ENCODE measurements at regions not wholly inside any gene's neighbourhood (a gene's known extent, or its start where the extent isn't known, plus 50 kb on each side); places are given as distances from the start of the nearest gene placed in this dataset.

DNA sequence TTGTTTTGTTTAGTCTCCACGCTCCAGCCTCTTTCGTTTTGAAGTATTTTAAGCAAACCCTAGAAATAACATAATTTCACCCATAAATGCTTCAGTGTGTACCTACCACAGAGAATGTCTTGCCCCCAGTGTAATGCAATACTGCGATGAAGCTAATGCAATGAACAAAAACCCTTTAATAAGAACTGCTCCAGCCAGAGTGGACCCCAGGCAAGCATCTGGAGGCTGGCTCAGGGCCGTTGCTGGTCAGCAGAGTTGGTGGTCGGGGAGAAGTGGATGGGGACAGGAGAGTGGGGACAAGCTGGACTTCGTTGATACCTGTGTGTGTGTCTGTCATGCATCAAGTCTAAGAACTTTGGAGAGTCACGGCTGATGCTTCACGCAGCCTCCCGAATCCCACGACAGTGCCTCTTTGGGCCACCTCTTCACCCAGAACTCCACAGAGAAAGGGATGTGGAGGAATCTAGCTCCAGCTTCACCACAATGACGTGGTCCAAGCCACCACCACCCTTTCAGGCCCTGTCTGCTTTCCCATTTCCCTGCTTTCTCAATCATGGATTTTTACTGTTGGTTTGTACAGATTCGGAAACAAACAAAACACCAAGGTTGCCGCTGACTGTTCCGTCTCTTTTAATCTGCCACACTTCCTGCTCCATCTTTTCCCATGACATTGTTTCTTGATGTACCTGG, 108.6 kb upstream of the ERRFI1 start:
- TF ChIP-seq, protein P1, sequence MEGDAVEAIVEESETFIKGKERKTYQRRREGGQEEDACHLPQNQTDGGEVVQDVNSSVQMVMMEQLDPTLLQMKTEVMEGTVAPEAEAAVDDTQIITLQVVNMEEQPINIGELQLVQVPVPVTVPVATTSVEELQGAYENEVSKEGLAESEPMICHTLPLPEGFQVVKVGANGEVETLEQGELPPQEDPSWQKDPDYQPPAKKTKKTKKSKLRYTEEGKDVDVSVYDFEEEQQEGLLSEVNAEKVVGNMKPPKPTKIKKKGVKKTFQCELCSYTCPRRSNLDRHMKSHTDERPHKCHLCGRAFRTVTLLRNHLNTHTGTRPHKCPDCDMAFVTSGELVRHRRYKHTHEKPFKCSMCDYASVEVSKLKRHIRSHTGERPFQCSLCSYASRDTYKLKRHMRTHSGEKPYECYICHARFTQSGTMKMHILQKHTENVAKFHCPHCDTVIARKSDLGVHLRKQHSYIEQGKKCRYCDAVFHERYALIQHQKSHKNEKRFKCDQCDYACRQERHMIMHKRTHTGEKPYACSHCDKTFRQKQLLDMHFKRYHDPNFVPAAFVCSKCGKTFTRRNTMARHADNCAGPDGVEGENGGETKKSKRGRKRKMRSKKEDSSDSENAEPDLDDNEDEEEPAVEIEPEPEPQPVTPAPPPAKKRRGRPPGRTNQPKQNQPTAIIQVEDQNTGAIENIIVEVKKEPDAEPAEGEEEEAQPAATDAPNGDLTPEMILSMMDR (IDR thresholded peaks at IDR 0.05) = no peak
- TF ChIP-seq POLR2AphosphoS5 (IDR thresholded peaks at IDR 0.05) (no peak), EP300 (IDR thresholded peaks at IDR 0.05) (no peak), POLR2A (IDR thresholded peaks at IDR 0.05) (no peak)
